Keratinocyte (primary cell): ENCODE measurements at regions not wholly inside any gene's neighbourhood (a gene's known extent, or its start where the extent isn't known, plus 50 kb on each side); places are given as distances from the start of the nearest gene placed in this dataset.
A peak's percentile ranks its signal among the peaks of the same experiment; 100 is the strongest.

ENCODE experiments used
- CTCF ChIP-seq, 3 experiments: IDR thresholded peaks in 1 of 3; conservative IDR thresholded peaks in 1 of 3; optimal IDR thresholded peaks in 1 of 3; 2 replicates in 2 of 3; 3 replicates in 1 of 3; pipeline versions ENCODE3 to v1.5.1; 2011; ENCODE audit warnings: low read length in 3 of 3, mild to moderate bottlenecking in 3 of 3, moderate library complexity in 2 of 3, control low read depth in 1 of 3, inconsistent platforms in 1 of 3; ENCODE audit not compliant: insufficient read depth in 2 of 3; ENCODE audit errors: extremely low read depth in 1 of 3
- EZH2 ChIP-seq: IDR thresholded peaks from one replicate; pipeline ENCODE4 v1.6.1; 2012; ENCODE audit warnings: inconsistent platforms, mild to moderate bottlenecking, low read length, moderate library complexity

GRCh38 chr21:41071258-41072171 lies 96.4 kb upstream of the BACE2 start:
- TF ChIP-seq CTCF (optimal IDR thresholded peaks at IDR 0.05 in 1 of 3, IDR thresholded peaks at IDR 0.05 in 1 of 3, conservative IDR thresholded peaks at IDR 0.05 in 1 of 3; ENCODE audit: extremely low read depth in 1 of 3, insufficient read depth in 2 of 3, low read length in 3 of 3) (peak in 2 of 3 experiments; percentile 37 to 60), EZH2 (no peak)
